MM.1S (cell line): ENCODE measurements at regions not wholly inside any gene's neighbourhood (a gene's known extent, or its start where the extent isn't known, plus 50 kb on each side); places are given as distances from the start of the nearest gene placed in this dataset.

Experiments used
- DNase-seq: peaks from one replicate; pipeline ENCODE4 v3.0.0-alpha.2; 2015
- H2AFZ ChIP-seq: fragments of 300-600 bp; sonication (generic); 2 replicates; pipeline ENCODE4 v1.6.0; 2016; ENCODE audit warnings: antibody characterized with exemption, low read length
- H3F3A ChIP-seq: fragments of 300-600 bp; sonication (generic); 2 replicates; pipeline ENCODE4 v1.6.1; 2016; ENCODE audit warnings: mild to moderate bottlenecking, antibody characterized with exemption, low read length, moderate library complexity, mixed read lengths; ENCODE audit not compliant: insufficient read depth
- H3K27ac ChIP-seq: fragments of 300-600 bp; sonication (generic); 2 replicates; pipeline ENCODE4 v1.5.1; 2016; ENCODE audit warnings: mild to moderate bottlenecking, low read length
- H3K27me3 ChIP-seq: fragments of 300-600 bp; sonication (generic); replicated peaks from 2 replicates; pipeline ENCODE4 v1.6.0; 2016; ENCODE audit warnings: low read length; ENCODE audit not compliant: insufficient read depth
- H3K36me3 ChIP-seq: fragments of 300-600 bp; sonication (generic); replicated peaks from 2 replicates; pipeline ENCODE4 v1.6.1; 2016; ENCODE audit warnings: mild to moderate bottlenecking, low read length, mixed read lengths; ENCODE audit not compliant: insufficient read depth
- H3K4me1 ChIP-seq: fragments of 300-600 bp; sonication (generic); 2 replicates; pipeline ENCODE4 v1.6.1; 2016; ENCODE audit warnings: low read length, mixed read lengths
- H3K4me2 ChIP-seq: fragments of 300-600 bp; sonication (generic); 2 replicates; pipeline ENCODE4 v1.6.0; 2016; ENCODE audit warnings: low read depth, low read length
- H3K4me3 ChIP-seq: fragments of 300-600 bp; sonication (generic); 2 replicates; pipeline ENCODE4 v1.5.1; 2016; ENCODE audit warnings: low read length, mixed read lengths
- H3K79me2 ChIP-seq: fragments of 300-600 bp; sonication (generic); 2 replicates; pipeline ENCODE4 v1.6.1; 2016; ENCODE audit warnings: mixed run types, low read length, mixed read lengths
- H3K9ac ChIP-seq: fragments of 300-600 bp; sonication (generic); 2 replicates; pipeline ENCODE4 v1.6.1; 2016; ENCODE audit warnings: low read length, mixed read lengths
- H3K9me2 ChIP-seq: fragments of 300-600 bp; sonication (generic); replicated peaks from 2 replicates; pipeline ENCODE4 v1.6.1; 2016; ENCODE audit warnings: mild to moderate bottlenecking, low read length, mixed read lengths; ENCODE audit not compliant: insufficient read depth
- H3K9me3 ChIP-seq: fragments of 300-600 bp; sonication (generic); replicated peaks from 2 replicates; pipeline ENCODE4 v1.6.1; 2016; ENCODE audit warnings: mild to moderate bottlenecking, low read length, mixed read lengths; ENCODE audit not compliant: insufficient read depth
- H4K20me1 ChIP-seq: fragments of 300-600 bp; sonication (generic); 2 replicates; pipeline ENCODE4 v1.6.1; 2016; ENCODE audit warnings: mild to moderate bottlenecking, low read length, moderate library complexity, mixed read lengths; ENCODE audit not compliant: insufficient read depth
- EZH2 ChIP-seq: fragments of 300-600 bp; sonication (generic); optimal IDR thresholded peaks from 2 replicates; pipeline ENCODE3; 2017; ENCODE audit warnings: low read depth, mild to moderate bottlenecking, antibody characterized with exemption, low read length, mixed read lengths
- EZH2phosphoT487 ChIP-seq: fragments of 300-600 bp; sonication (generic); IDR thresholded peaks from 2 replicates; pipeline ENCODE4 v1.6.1; 2018; ENCODE audit warnings: antibody characterized with exemption, low read length
- TF ChIP-seq, protein P1 (sequence below): fragments of 300-600 bp; sonication (generic); IDR thresholded peaks from 2 replicates; pipeline ENCODE4 v1.5.1; 2016; ENCODE audit warnings: antibody characterized with exemption, low read length, mixed read lengths

DNA sequence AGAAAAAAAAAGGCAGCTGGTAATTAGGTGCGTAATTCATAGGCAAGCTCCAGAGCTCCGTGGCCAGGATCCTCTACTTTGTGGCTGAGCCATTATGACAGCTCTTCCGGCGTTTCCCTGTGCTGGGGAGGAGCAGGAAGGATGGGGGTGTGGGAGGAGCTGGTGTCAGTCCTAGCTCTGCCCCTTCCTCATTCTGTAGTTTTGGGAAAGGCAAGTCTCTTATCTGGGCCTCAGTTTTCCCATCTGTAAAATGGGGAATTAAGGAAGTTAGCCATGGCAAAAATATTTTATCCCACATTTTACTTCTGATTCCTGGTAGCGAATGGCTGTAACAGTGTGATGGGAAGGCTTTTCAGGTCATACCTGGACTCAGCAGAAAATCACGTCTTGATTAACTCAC lies 81.1 kb downstream of the SEC61B start:
- no peak overlapping the region for H3K4me2 ChIP-seq
- H2AFZ ChIP-seq, result no peak overlapping the region
- DNase-seq, result no peak
- H3K79me2 ChIP-seq, result no peaks in the 10 kb centered on the region
- no peak for TF ChIP-seq EZH2
- TF ChIP-seq, protein P1, sequence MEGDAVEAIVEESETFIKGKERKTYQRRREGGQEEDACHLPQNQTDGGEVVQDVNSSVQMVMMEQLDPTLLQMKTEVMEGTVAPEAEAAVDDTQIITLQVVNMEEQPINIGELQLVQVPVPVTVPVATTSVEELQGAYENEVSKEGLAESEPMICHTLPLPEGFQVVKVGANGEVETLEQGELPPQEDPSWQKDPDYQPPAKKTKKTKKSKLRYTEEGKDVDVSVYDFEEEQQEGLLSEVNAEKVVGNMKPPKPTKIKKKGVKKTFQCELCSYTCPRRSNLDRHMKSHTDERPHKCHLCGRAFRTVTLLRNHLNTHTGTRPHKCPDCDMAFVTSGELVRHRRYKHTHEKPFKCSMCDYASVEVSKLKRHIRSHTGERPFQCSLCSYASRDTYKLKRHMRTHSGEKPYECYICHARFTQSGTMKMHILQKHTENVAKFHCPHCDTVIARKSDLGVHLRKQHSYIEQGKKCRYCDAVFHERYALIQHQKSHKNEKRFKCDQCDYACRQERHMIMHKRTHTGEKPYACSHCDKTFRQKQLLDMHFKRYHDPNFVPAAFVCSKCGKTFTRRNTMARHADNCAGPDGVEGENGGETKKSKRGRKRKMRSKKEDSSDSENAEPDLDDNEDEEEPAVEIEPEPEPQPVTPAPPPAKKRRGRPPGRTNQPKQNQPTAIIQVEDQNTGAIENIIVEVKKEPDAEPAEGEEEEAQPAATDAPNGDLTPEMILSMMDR, result no peak
- TF ChIP-seq EZH2phosphoT487, result no peak
- no peaks in the 10 kb centered on the region for H4K20me1 ChIP-seq
- H3K27me3 ChIP-seq, result no peaks in the 10 kb centered on the region
- H3K27ac ChIP-seq, result no peak overlapping the region
- H3K9ac ChIP-seq, result no peak overlapping the region
- H3K4me1 ChIP-seq, result no peaks in the 10 kb centered on the region
- H3F3A ChIP-seq, result no peaks in the 10 kb centered on the region
- H3K9me3 ChIP-seq, result no peaks in the 10 kb centered on the region
- H3K9me2 ChIP-seq, result no peaks in the 10 kb centered on the region
- no peak overlapping the region for H3K4me3 ChIP-seq
- no peaks in the 10 kb centered on the region for H3K36me3 ChIP-seq

DNA sequence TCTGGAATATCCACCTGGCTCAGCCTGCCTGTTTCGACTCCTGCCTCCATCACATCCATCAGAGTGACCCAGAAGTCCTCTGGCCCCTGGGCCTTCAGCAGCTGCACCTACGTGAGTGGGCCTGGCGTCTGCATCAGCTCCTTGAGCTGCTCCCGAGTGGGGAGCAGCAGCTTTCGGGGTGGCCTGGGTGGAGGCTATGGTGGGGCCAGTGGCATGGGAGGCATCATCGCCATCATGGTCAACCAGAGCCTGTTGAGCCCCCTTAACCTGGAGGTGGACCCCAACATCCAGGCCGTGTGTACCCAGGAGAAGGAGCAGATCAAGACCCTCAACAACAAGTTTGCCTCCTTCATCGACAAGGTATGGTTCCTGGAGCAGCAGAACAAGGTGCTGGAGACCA lies 83.0 kb downstream of the SEC61B start:
- H3K9me3 ChIP-seq, result no peaks in the 10 kb centered on the region
- TF ChIP-seq, protein P1, result no peak
- TF ChIP-seq EZH2phosphoT487 (no peak), EZH2 (no peak)
- no peaks in the 10 kb centered on the region for H3K27me3 ChIP-seq
- H2AFZ ChIP-seq, result no peak overlapping the region
- no peaks in the 10 kb centered on the region for H3K9me2 ChIP-seq
- no peaks in the 10 kb centered on the region for H3K36me3 ChIP-seq
- H3K4me2 ChIP-seq, result no peak overlapping the region
- H3K27ac ChIP-seq, result no peak overlapping the region
- no peaks in the 10 kb centered on the region for H3K4me1 ChIP-seq
- H3F3A ChIP-seq, result no peaks in the 10 kb centered on the region
- no peak overlapping the region for H3K4me3 ChIP-seq
- H4K20me1 ChIP-seq, result no peaks in the 10 kb centered on the region
- no peaks in the 10 kb centered on the region for H3K79me2 ChIP-seq
- H3K9ac ChIP-seq, result no peak overlapping the region
- no peak for DNase-seq

DNA sequence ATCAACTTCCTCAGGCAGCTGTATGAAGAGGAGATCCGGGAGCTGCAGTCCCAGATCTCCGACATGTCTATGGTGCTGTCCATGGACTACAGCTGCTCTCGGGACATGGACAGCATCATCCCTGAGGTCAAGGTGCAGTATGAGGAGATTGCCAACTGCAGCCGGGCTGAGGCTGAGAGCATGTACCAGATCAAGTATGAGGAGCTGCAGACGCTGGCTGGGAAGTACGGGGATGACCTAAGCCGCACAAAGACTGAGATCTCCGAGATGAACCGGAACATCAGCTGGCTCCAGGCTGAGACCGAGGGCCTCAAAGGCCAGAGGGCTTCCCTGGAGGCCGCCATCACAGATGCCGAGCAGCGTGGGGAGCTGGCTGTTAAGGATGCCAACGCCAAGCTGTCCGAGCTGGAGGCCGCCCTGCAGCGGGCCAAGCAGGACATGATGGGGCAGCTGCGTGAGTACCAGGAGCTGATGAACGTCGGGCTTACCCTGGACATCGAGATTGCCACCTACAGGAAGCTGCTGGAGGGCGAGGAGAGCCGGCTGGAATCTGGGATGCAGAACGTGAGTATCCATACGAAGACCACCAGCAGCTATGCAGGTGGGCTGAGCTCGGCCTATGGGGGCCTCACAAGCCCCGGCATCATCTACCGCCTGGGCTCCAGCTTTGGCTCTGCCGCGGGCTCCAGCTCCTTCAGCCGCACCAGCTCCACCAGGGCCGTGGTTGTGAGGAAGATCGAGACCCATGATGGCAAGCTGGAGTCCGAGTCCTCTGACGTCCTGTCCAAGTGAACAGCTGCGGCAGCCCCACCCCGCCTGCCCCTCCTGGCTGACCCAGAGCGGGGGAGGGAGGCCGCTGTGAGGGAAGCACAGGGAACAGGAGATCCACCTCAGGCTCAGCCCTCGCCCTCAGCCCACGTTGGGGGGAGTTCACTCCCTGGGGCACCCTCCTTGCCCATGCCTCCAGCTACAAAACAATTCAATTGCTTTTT lies 84.0 kb downstream of the SEC61B start:
- no peaks in the 10 kb centered on the region for H3K79me2 ChIP-seq
- H3K4me1 ChIP-seq, result no peaks in the 10 kb centered on the region
- no peaks in the 10 kb centered on the region for H3K36me3 ChIP-seq
- no peak overlapping the region for H3K27ac ChIP-seq
- no peaks in the 10 kb centered on the region for H3F3A ChIP-seq
- TF ChIP-seq EZH2phosphoT487, result no peak
- TF ChIP-seq, protein P1, result no peak
- no peak for TF ChIP-seq EZH2
- no peak for DNase-seq
- no peaks in the 10 kb centered on the region for H3K9me2 ChIP-seq
- H3K27me3 ChIP-seq, result no peaks in the 10 kb centered on the region
- no peak overlapping the region for H3K4me2 ChIP-seq
- no peaks in the 10 kb centered on the region for H4K20me1 ChIP-seq
- H3K4me3 ChIP-seq, result no peak overlapping the region
- H3K9ac ChIP-seq, result no peak overlapping the region
- H2AFZ ChIP-seq, result no peak overlapping the region
- H3K9me3 ChIP-seq, result no peaks in the 10 kb centered on the region
